Fibroblast of peridontal ligament (primary cell): ENCODE measurements at regions not wholly inside any gene's neighbourhood (a gene's known extent, or its start where the extent isn't known, plus 50 kb on each side); places are given as distances from the start of the nearest gene placed in this dataset.
A peak's percentile ranks its signal among the peaks of the same experiment; 100 is the strongest.
"Not testable (repeated sequence)": the region's sequence is repeated elsewhere in the genome, so short reads cannot be mapped to it uniquely, and the experiment has no call there.

Experiments
- DNase-seq: peaks from one replicate; pipeline ENCODE4 v3.0.0-alpha.2; 2010; ENCODE audit errors: extremely low read depth

- DNase-seq = peak; percentile 82
Measured at GRCh38 chr12:126432780-126433179, 1367.5 kb downstream of the AACS start.

- DNase-seq = no peak
Measured at GRCh38 chr12:126434412-126434985, 1369.3 kb downstream of the AACS start.

DNA sequence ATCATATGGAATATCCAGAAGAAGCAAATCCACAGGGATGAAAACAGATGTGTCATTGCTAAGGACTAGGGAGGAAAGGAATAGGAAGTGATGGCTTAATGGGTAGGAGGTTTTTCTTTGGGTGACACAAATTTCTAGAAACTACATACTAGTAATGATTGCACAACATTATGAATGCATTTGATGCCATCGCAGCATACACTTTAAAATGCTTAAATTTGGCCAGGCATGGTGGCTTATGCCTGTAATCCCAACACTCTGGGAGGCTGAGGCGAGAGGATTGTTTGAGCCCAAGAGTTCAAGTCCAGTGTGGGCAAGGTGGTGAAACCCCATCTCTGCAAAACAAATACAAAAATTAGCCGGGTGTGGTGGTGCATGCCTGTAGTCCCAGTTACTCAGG, 1370.8 kb downstream of the AACS start:
- DNase-seq = no peak

DNA sequence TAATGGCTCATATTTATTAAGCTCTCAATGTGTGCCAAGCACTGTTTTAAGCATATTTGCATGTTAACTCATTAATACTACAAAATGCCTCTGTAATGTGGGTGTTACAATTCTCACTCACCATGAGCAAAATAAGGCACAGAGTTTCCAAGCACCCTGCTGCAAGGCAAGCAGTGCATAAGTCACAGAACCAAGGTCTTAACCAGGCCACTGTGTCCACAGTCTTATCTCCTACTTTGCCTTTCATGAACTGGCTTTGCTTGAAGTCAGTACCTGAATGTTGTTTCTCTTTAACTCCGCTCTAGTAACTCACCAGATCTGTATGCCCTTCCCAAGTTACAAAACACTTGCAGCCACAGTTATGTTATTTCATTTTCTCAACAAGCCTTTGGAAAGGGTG, 1372.7 kb downstream of the AACS start:
- no peak for DNase-seq

DNA sequence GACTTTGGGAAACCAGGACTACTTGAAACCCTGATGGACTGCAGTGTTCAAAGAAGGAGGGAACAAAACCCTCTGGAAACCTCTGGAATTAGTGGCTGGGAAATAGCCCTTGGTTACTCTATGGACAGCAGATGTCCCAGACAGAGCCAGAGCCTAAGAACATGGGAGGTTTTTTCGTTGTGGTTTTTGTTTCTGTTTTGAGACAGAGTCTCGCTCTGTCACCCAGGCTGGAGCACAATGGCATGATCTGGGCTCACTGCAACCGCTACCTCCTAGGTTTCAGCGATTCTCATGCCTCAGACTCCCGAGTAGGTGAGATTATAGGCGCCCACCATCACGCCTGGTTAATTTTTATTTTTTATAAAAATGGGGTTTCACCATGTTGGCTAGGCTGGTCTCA, 1378.7 kb downstream of the AACS start:
- DNase-seq = no peak

DNA sequence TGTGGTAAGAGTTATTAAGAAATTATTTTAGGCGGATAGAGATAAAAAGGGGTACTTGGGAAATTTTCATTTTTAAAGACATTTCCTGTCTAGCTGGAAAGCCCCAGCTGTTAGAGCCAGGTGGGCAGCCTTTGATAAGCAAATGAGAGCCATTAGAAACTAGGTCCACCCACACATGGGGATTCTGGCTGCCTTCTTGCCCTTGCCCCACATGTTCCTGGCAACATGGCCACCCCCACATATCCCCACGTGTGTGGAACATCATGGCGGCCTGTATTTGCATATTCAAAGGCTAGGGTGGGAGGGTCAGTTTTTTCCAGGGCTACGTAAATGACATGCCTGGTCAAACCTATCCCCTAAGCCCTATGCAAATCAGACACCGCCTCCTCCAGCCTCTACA, 1382.1 kb downstream of the AACS start:
- DNase-seq = no peak

DNA sequence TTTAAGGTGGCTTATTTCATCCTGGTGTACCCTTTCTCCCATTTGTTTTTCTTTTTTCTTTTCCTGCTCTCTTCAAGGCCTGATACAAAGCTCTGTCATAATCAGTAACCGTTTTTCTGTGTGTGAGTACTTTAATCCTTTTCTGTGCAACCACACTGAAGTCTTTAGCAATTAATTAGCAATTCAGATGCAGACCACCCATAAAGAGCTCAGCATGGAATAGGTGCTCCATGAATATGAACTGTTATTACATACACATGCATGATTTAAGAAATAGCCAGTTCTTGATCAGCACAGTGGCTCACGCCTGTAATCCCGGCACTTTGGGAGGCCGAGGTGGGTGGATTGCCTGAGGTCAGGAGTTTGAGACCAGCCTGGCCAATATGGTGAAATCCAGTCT, 1386.6 kb downstream of the AACS start:
- DNase-seq = no peak

- not testable (repeated sequence) for DNase-seq
Measured at GRCh38 chr12:126452686-126453085, 1387.5 kb downstream of the AACS start.

DNA sequence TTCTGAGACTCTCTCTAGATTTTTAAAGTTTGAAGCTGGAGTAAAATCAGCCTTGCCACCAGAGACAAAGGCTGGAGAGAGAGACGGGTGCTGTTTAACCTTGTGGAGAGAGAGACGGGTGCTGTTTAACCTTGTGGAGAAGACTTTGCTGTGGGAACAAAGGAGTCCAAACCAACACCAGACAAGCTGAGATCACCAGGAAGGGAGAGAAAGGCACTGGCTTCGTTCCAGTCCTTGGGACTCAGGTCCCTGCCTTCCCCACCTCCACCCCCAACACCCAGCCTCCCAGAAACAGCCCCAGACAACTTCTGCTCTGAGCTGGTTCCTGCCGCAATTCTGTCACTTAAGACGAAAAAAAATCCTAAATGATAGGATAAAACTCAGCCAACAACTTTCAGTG, 1389.3 kb downstream of the AACS start:
- no peak for DNase-seq

GRCh38 chr12:126457776-126458175, 1392.5 kb downstream of the AACS start:
- no peak for DNase-seq

DNA sequence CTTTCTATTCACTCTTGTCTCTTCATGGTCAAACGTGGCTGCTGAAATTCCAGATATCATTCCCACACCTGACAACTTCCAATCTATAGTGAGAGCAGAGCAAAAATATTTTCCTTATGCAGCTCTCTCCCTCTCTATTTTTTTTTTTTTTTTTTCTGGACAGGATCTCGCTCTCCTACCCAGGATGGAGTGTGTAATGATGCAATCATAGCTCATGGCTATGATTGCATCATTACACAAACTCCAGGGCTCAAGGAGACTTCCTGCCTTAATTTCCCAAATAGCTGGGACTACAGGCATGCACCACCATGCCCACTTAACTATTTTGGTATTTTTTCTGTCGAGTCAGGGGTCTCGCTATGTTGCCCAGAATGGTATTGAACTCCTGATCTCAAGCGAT, 1398.9 kb downstream of the AACS start:
- DNase-seq = no peak

DNA sequence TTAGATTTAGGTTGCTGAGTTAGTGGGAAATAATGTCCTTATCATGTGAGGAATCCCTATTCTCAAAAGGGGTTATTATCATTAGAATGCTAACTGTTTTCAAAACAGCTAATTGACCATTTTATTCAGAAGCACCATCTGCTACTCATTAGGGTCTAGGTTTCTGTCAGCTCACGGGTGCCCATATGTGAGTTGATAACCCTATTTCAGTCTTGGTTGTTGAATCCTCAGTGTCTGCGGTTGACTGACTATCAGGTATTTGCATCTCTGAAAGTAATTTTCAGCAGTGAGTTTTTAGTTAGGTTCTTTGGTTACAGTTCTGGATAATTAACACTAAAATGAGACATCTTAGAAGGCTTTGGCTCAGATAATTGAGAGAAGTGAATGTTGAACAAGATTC, 1404.0 kb downstream of the AACS start:
- DNase-seq = no peak

DNA sequence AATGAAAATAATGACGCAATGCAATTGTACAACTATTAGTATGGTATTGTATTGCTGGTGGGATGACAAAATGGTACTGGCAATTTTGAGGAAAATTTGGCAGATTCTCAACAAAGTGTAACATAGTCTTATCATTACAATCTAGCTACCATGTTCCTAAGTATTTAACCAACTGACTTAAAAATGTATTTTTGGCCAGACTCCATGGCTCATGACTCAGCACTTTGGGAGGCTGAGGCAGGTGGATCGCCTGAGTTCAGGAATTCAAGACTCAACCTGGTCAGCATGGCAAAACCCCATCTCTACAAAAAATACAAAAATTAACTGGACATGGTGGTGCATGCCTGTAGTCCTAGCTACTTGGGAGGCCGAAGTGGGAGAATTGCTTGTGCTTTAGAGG, 1409.5 kb downstream of the AACS start:
- DNase-seq = no peak

DNA sequence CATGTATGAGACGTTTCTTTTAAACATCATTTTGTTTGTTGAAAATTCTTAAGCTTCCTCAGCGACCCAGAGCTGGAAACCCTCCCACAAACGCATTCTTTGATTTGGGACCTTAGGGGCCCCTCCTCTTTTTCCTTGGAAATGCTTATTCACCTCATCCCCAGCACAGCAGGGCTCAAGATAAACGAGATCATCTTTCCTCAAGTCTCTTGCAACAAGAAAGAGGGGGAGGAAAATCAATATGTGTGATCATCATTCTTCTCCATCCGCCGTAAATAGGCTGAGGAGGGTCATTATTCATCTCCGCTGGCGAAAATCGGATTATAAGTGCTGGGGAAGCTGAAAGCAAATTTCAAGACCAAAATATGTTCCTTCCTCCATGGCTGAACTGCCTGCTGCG, 1415.2 kb downstream of the AACS start:
- DNase-seq = no peak

DNA sequence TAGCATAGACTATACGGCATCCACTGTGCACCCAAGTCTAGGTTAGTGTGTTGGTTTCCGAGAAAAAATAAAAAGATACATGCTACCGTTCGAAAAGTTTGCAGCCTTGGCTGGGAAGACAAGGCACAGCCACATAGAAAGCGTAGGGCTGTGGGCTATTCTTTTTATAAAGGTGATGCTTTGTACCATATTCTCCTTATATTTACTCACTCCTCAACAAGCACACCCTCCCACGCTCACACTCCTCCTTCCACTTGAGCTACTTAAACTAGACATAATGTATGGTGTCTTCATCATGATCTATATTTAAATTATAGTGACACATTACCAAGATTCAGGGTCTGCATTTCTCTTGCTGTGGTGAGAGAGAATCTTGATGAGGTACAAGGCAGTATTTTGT, 1416.5 kb downstream of the AACS start:
- DNase-seq = no peak

DNA sequence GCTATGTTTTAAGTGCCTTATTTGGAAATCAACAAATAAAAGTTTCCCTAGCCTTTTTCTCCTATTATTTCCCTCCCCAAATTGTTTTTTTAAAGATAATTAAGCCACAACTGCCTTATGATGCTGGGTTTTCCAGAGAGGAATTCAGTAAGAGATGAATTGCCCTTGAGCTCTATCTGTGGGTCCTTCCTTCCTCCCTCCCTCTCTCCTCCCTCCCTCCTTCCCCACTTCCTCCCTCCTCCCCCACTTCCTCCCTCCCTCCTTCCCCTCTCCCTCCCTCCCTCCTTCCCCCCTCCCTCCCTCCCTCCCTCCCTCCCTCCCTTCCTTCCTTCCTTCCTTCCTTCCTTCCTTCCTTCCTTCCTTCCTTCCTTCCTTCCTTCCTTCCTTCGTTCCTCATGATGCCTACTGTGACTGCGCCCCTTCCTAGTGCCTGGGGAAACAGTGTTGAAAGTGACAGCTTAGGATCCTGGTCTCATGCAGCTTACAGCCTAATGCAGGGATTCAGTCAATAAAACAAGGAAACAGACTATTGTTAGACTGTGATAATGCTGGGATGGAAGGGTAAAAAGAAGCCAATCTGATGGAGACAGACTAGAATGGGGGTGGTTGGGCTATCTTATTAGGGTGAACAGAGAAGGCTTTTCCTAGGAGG, 1417.1 kb downstream of the AACS start:
- no peak for DNase-seq

DNA sequence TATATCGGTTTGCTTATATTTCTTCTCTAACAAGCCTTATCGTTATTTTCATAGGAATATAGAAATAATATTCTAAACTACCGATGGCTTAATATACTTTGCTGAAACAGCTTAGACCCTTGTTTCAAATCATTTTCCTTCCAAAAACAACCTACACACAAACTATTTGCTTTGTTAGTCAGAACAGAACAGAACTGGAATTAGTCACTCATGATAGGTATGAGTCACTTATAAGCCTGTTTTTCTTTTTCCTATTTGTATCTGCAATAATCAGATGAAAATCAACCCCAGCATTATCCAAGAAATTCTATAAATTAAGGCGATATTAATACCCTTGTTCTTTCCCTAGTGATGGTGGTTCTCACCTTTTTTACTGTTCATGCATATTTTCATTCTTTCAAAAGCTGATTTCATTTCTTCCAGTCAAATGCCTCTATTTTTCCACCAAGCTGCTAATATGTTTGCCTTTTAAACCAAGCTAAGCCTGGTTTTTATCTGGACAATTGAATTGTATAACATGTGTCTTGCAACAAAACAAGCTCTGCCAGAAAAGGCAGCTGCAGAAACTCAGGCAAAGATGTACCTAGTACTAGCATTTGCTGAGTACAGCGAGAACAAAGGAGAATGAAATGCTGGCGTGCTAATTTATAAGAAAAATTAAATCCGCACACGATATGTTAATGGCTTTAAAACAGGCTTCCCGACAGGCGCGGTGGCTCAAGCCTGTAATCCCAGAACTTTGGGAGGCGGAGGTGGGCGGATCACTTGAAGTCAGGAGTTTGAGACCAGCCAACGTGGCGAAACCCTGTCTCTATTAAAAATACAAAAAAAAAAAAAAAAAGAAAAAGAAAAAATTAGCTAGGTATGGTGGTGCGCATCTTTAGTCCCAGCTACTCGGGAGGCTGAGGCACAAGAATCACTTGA, 1418.2 kb downstream of the AACS start:
- peak; percentile 73 for DNase-seq

- no peak for DNase-seq
Measured at GRCh38 chr12:126487431-126487980, 1422.3 kb downstream of the AACS start.

GRCh38 chr12:126488806-126489205, 1423.6 kb downstream of the AACS start:
- DNase-seq = no peak

- DNase-seq = no peak
Measured at GRCh38 chr12:126492181-126492580, 1426.9 kb downstream of the AACS start.

DNA sequence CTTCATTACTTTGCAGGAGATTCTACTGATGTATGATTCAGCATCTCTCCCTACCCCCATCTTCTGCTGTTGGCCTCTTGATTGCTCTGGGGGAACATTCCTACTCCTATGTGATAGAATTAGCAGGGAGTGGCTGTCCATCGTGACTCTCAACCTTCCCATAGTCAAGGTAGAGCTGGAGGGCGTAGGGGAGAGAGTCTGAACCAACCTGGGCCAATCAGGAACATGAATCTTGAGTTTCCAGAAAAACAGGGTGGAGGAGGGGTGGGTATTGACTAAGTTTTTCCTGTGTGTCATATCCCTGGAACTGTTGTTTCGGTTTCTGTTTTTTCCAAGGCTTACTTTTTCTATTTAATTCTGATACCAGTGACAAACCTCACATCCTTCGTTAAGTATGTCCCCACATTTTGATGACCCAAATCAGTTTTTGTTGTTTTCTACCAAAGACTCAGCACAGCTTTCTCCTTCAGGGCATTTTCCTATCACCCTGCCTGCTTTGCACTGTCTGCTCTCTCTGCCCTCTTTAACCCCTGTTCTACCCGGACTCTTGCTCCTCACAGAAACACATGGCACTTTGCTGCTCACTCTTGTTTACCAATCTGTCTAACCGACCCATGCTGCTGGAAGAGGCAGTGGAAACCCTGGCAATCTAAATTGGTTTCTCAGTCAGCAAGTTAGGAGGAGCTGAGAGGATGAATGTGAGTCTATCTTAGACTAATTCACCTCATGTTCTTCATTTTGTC, 1428.3 kb downstream of the AACS start:
- peak; percentile 64 for DNase-seq

DNA sequence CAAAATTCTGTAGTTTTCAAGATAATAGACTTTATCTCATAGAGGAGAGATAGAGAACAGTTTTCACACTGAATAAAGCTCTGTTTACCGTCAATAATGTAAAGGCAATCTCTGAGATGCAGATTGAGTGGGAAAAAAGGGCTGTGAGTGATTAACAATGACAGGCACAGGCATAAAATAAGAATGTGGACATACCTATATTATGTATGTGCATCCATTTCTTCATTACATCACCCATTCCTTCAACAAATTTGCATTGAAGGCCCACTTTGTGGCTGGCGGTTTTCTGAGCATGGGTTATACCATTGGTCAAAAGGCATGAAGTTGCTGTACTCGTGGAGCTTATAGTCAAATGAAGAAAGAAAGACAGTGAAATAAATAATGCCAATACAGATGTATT, 1431.0 kb downstream of the AACS start:
- DNase-seq = no peak
